ENCODE measurements at regions not wholly inside any gene's neighbourhood (a gene's known extent, or its start where the extent isn't known, plus 50 kb on each side); places are given as distances from the start of the nearest gene placed in this dataset.

- TF ChIP-seq ZBTB7A (IDR thresholded peaks at IDR 0.05; ENCODE audit: borderline replicate concordance, control insufficient read depth, low read depth, low read length) (no peak), GATAD2B (IDR thresholded peaks at IDR 0.05; ENCODE audit: borderline replicate concordance) (no peak; the same call in 1 of the 2 replicates), ZNF263 (CRISPR knock-in tag; IDR thresholded peaks at IDR 0.05; ENCODE audit: borderline replicate concordance) (no peak), MAFK (IDR thresholded peaks at IDR 0.05; ENCODE audit: low read length) (0 out of 2 replicates have a peak, but pooled peaks have one; percentile 7), ETV5 (CRISPR knock-in tag; IDR thresholded peaks at IDR 0.05; ENCODE audit: low read depth) (no peak), ZNF551 (CRISPR knock-in tag; IDR thresholded peaks at IDR 0.05) (no peak), MYC (IDR thresholded peaks at IDR 0.05; ENCODE audit: low read depth, low read length) (0 out of 2 replicates have a peak, but pooled peaks have one; percentile 10), MYC (CRISPR knock-in tag; IDR thresholded peaks at IDR 0.05; ENCODE audit: borderline replicate concordance, low read depth) (no peak), JUN (IDR thresholded peaks at IDR 0.05; ENCODE audit: borderline replicate concordance, low read depth, low read length) (0 out of 2 replicates have a peak, but pooled peaks have one; percentile 29), JUN (CRISPR knock-in tag; IDR thresholded peaks at IDR 0.05; ENCODE audit: borderline replicate concordance) (no peak), SNRNP70 (optimal IDR thresholded peaks at IDR 0.05; ENCODE audit: low read depth, low read length) (no peak), ZNF140 (CRISPR knock-in tag; IDR thresholded peaks at IDR 0.05) (no peak), TBP (optimal IDR thresholded peaks at IDR 0.05; ENCODE audit: low read depth, low read length) (no peak), ZNF395 (CRISPR knock-in tag; IDR thresholded peaks at IDR 0.05) (no peak), E2F4 (CRISPR knock-in tag; IDR thresholded peaks at IDR 0.05; ENCODE audit: low read depth) (no peak), HCFC1 (IDR thresholded peaks at IDR 0.05; ENCODE audit: low read depth, low read length) (no peak), BRCA1 (IDR thresholded peaks at IDR 0.05) (no peak), BRCA1 (CRISPR knock-in tag; IDR thresholded peaks at IDR 0.05) (no peak), HDAC1 (IDR thresholded peaks at IDR 0.05) (0 out of 4 replicates have a peak, but pooled peaks of 1 of the 2 experiments have one; percentile 25), ZSCAN32 (CRISPR knock-in tag; IDR thresholded peaks at IDR 0.05) (no peak)
- TF ChIP-seq, protein P1, sequence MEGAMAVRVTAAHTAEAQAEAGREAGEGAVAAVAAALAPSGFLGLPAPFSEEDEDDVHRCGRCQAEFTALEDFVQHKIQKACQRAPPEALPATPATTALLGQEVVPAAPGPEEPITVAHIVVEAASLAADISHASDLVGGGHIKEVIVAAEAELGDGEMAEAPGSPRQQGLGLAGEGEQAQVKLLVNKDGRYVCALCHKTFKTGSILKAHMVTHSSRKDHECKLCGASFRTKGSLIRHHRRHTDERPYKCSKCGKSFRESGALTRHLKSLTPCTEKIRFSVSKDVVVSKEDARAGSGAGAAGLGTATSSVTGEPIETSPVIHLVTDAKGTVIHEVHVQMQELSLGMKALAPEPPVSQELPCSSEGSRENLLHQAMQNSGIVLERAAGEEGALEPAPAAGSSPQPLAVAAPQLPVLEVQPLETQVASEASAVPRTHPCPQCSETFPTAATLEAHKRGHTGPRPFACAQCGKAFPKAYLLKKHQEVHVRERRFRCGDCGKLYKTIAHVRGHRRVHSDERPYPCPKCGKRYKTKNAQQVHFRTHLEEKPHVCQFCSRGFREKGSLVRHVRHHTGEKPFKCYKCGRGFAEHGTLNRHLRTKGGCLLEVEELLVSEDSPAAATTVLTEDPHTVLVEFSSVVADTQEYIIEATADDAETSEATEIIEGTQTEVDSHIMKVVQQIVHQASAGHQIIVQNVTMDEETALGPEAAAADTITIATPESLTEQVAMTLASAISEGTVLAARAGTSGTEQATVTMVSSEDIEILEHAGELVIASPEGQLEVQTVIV (CRISPR knock-in tag; IDR thresholded peaks at IDR 0.05; ENCODE audit: borderline replicate concordance) = no peak; the same call in 1 of the 2 replicates
- TF ChIP-seq, protein P2, sequence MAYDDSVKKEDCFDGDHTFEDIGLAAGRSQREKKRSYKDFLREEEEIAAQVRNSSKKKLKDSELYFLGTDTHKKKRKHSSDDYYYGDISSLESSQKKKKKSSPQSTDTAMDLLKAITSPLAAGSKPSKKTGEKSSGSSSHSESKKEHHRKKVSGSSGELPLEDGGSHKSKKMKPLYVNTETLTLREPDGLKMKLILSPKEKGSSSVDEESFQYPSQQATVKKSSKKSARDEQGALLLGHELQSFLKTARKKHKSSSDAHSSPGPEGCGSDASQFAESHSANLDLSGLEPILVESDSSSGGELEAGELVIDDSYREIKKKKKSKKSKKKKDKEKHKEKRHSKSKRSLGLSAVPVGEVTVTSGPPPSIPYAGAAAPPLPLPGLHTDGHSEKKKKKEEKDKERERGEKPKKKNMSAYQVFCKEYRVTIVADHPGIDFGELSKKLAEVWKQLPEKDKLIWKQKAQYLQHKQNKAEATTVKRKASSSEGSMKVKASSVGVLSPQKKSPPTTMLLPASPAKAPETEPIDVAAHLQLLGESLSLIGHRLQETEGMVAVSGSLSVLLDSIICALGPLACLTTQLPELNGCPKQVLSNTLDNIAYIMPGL (CRISPR knock-in tag; IDR thresholded peaks at IDR 0.05) = no peak
These were observed 121.5 kb upstream of the SPRY4 start (continued) for GRCh38 chr5:142446131-142446959.

All from K562 (cell line).